ENCODE measurements at regions not wholly inside any gene's neighbourhood (a gene's known extent, or its start where the extent isn't known, plus 50 kb on each side); places are given as distances from the start of the nearest gene placed in this dataset.

DNA sequence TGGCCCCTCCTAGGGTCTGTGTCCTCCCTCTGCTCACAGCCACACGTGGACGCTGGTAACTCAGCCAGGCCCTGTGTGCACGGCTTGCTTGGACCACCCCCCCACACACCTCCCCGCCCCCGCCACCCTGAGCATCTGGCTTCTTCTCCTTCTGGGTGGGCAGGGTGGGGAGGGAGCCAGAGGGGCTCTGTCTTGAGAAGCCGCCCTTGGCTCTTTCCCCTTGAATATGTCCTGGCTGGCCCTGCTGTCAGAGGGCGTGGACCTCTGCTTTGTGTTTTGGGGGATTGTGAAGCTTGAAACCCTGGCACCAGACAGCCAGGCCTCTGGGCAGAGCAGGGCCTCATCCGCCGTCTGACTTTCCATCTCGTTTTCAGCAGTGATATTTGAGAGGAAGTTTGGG lies 72.1 kb downstream of the GLI2 start:
- Histone ChIP-seq H3K9me3 (ENCODE audit: control insufficient read depth in 3 of 3, low read length in 3 of 3) (no peaks in the 10 kb centered on the region), H3K4me1 (ENCODE audit: control insufficient read depth in 3 of 3, insufficient read depth in 3 of 3, low read length in 3 of 3) (peaks cover 5 to 11% (median 10%) of the 10 kb centered on the region in 3 donors), H3K4me3 (ENCODE audit: low read length in 3 of 3) (no peak overlapping the region), H3K27ac (ENCODE audit: low read depth, low read length) (no peak overlapping the region), H3K27me3 (ENCODE audit: control insufficient read depth in 3 of 3, insufficient read depth in 3 of 3, low read length in 3 of 3) (peaks cover 0 to 6% (median 3%) of the 10 kb centered on the region in 3 donors), H3K36me3 (ENCODE audit: control insufficient read depth in 3 of 3, insufficient read depth in 3 of 3, low read length in 3 of 3) (no peaks in the 10 kb centered on the region), H3K9ac (ENCODE audit: low read depth in 1 of 3, low read length in 3 of 3) (no peak overlapping the region)

DNA sequence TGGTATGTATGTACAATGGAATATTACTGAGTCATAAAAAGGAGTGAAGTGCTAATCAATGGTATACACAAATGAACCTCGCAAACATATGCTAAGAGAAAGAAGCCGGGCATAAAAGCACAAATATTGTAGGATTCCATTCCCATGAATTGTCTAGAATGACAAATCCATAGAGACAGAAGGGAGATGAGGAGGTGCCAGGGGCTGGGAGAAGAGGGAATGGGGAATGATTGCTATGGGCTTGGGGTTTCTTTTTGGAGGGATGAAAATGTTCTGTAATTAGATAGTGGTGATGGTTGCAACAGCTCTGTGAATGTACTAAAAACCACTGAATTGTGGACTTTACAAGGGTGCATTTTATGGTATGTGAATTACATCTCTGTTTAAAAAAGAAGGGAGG lies 73.5 kb downstream of the GLI2 start:
- Histone ChIP-seq H3K9me3 (ENCODE audit: control insufficient read depth in 3 of 3, low read length in 3 of 3) (no peaks in the 10 kb centered on the region), H3K4me1 (ENCODE audit: control insufficient read depth in 3 of 3, insufficient read depth in 3 of 3, low read length in 3 of 3) (peaks cover 4 to 8% (median 7%) of the 10 kb centered on the region in 3 donors), H3K36me3 (ENCODE audit: control insufficient read depth in 3 of 3, insufficient read depth in 3 of 3, low read length in 3 of 3) (no peaks in the 10 kb centered on the region), H3K4me3 (ENCODE audit: low read length in 3 of 3) (no peak overlapping the region), H3K9ac (ENCODE audit: low read depth in 1 of 3, low read length in 3 of 3) (no peak overlapping the region), H3K27me3 (ENCODE audit: control insufficient read depth in 3 of 3, insufficient read depth in 3 of 3, low read length in 3 of 3) (peaks cover 0 to 8% (median 0%) of the 10 kb centered on the region in 3 donors), H3K27ac (ENCODE audit: low read depth, low read length) (no peak overlapping the region)

DNA sequence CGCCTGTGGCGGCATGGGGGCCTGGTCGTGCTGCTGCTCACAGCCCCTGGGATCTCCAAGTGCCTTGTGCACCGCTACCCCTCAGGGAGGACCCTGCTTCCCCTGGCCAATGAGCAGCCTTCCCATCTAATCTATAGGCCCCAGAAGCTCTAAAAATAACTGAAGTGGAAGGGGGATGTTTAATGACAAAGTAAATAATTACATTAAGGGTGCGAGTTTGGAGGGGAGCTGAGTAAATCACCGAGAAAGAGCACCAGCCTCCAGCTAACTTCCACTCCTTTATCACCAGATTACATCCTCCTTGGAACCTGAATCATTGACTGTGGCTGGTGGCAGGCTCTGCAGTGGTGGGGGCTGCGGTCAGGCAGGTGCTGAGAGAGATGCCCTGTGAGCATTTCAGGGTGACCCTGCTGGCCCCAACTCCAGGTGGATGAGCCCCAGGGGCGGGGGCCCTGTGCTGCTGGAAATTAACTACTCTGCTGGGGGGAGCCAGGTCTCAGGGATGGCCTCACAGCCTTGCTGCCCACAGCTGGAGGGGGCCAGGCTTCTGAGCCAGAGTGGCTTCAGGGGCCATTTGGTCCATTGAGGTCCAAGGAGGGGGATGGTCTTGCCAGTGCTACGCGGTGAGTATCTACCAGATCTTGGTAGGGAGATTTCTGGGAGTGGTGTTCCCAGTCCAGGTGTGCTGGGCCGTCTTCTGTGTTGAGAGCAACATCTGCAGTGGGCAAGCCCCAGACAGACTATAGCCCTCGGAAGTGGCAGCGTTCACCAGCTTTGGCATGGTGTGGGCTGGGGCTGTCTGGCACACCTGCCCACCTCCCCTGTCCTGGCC lies 74.2 kb downstream of the GLI2 start:
- Histone ChIP-seq H3K27ac (ENCODE audit: low read depth, low read length) (no peak overlapping the region), H3K36me3 (ENCODE audit: control insufficient read depth in 3 of 3, insufficient read depth in 3 of 3, low read length in 3 of 3) (no peaks in the 10 kb centered on the region), H3K4me1 (ENCODE audit: control insufficient read depth in 3 of 3, insufficient read depth in 3 of 3, low read length in 3 of 3) (peaks cover 4 to 6% (median 6%) of the 10 kb centered on the region in 3 donors), H3K9ac (ENCODE audit: low read depth in 1 of 3, low read length in 3 of 3) (no peak overlapping the region), H3K27me3 (ENCODE audit: control insufficient read depth in 3 of 3, insufficient read depth in 3 of 3, low read length in 3 of 3) (peaks cover 0 to 6% (median 0%) of the 10 kb centered on the region in 3 donors), H3K4me3 (ENCODE audit: low read length in 3 of 3) (no peak overlapping the region), H3K9me3 (ENCODE audit: control insufficient read depth in 3 of 3, low read length in 3 of 3) (no peaks in the 10 kb centered on the region)

- H3K4me1 ChIP-seq (ENCODE audit: control insufficient read depth in 3 of 3, insufficient read depth in 3 of 3, low read length in 3 of 3) = peaks cover 0 to 5% (median 0%) of the 10 kb centered on the region in 3 donors
- H3K9ac ChIP-seq (ENCODE audit: low read depth in 1 of 3, low read length in 3 of 3) = no peak overlapping the region
- H3K27me3 ChIP-seq (ENCODE audit: control insufficient read depth in 3 of 3, insufficient read depth in 3 of 3, low read length in 3 of 3) = peaks cover 0 to 6% (median 0%) of the 10 kb centered on the region in 3 donors
- no peak overlapping the region for H3K4me3 ChIP-seq (ENCODE audit: low read length in 3 of 3)
- no peaks in the 10 kb centered on the region for H3K9me3 ChIP-seq (ENCODE audit: control insufficient read depth in 3 of 3, low read length in 3 of 3)
- no peak overlapping the region for H3K27ac ChIP-seq (ENCODE audit: low read depth, low read length)
- H3K36me3 ChIP-seq (ENCODE audit: control insufficient read depth in 3 of 3, insufficient read depth in 3 of 3, low read length in 3 of 3) = no peaks in the 10 kb centered on the region
Observed at GRCh38 chr2:120810639-120811038, 75.0 kb downstream of the GLI2 start.

- Histone ChIP-seq H3K27ac (ENCODE audit: low read depth, low read length) (no peak overlapping the region), H3K4me3 (ENCODE audit: low read length in 3 of 3) (no peak overlapping the region), H3K27me3 (ENCODE audit: control insufficient read depth in 3 of 3, insufficient read depth in 3 of 3, low read length in 3 of 3) (peaks cover 0 to 3% (median under 1%) of the 10 kb centered on the region in 3 donors), H3K9ac (ENCODE audit: low read depth in 1 of 3, low read length in 3 of 3) (no peak overlapping the region), H3K4me1 (ENCODE audit: control insufficient read depth in 3 of 3, insufficient read depth in 3 of 3, low read length in 3 of 3) (no peaks in the 10 kb centered on the region), H3K9me3 (ENCODE audit: control insufficient read depth in 3 of 3, low read length in 3 of 3) (no peaks in the 10 kb centered on the region), H3K36me3 (ENCODE audit: control insufficient read depth in 3 of 3, insufficient read depth in 3 of 3, low read length in 3 of 3) (no peaks in the 10 kb centered on the region)
Observed at GRCh38 chr2:120812866-120813265, 77.2 kb downstream of the GLI2 start.

GRCh38 chr2:120814352-120814751 lies 78.7 kb downstream of the GLI2 start:
- no peak overlapping the region for H3K4me3 ChIP-seq (ENCODE audit: low read length in 3 of 3)
- H3K27ac ChIP-seq (ENCODE audit: low read depth, low read length) = no peak overlapping the region
- H3K9me3 ChIP-seq (ENCODE audit: control insufficient read depth in 3 of 3, low read length in 3 of 3) = no peaks in the 10 kb centered on the region

DNA sequence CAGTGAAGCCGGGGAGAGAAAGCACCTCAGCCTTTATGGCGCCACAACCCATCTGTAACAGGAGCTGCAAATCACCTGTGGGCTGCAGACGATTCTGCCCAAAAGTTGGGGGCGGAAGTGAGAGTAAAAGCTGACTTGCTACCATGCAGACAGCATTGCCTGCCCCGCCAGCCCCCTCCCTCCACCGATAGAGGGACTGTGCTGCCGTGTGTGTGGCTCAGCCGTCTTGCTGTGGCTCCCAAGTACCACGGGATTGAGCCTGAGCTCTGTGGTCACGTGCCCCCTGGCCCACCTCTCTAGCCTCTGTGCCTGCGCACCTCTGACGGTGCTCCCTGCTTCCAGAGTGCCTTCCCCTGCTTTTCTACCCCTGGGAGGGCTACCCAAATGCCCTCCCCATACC lies 79.6 kb downstream of the GLI2 start:
- Histone ChIP-seq H3K4me3 (ENCODE audit: low read length in 3 of 3) (no peak overlapping the region), H3K4me1 (ENCODE audit: control insufficient read depth in 3 of 3, insufficient read depth in 3 of 3, low read length in 3 of 3) (no peaks in the 10 kb centered on the region), H3K9ac (ENCODE audit: low read depth in 1 of 3, low read length in 3 of 3) (no peak overlapping the region), H3K36me3 (ENCODE audit: control insufficient read depth in 3 of 3, insufficient read depth in 3 of 3, low read length in 3 of 3) (no peaks in the 10 kb centered on the region), H3K27ac (ENCODE audit: low read depth, low read length) (no peak overlapping the region), H3K9me3 (ENCODE audit: control insufficient read depth in 3 of 3, low read length in 3 of 3) (no peaks in the 10 kb centered on the region), H3K27me3 (ENCODE audit: control insufficient read depth in 3 of 3, insufficient read depth in 3 of 3, low read length in 3 of 3) (peaks cover under 1 to 10% (median 3%) of the 10 kb centered on the region in 3 donors)

More at GRCh38 chr2:120814352-120814751, 78.7 kb downstream of the GLI2 start:
- Histone ChIP-seq H3K9ac (ENCODE audit: low read depth in 1 of 3, low read length in 3 of 3) (no peak overlapping the region), H3K36me3 (ENCODE audit: control insufficient read depth in 3 of 3, insufficient read depth in 3 of 3, low read length in 3 of 3) (no peaks in the 10 kb centered on the region), H3K27me3 (ENCODE audit: control insufficient read depth in 3 of 3, insufficient read depth in 3 of 3, low read length in 3 of 3) (peaks cover 0 to 3% (median 3%) of the 10 kb centered on the region in 3 donors), H3K4me1 (ENCODE audit: control insufficient read depth in 3 of 3, insufficient read depth in 3 of 3, low read length in 3 of 3) (no peaks in the 10 kb centered on the region)

DNA sequence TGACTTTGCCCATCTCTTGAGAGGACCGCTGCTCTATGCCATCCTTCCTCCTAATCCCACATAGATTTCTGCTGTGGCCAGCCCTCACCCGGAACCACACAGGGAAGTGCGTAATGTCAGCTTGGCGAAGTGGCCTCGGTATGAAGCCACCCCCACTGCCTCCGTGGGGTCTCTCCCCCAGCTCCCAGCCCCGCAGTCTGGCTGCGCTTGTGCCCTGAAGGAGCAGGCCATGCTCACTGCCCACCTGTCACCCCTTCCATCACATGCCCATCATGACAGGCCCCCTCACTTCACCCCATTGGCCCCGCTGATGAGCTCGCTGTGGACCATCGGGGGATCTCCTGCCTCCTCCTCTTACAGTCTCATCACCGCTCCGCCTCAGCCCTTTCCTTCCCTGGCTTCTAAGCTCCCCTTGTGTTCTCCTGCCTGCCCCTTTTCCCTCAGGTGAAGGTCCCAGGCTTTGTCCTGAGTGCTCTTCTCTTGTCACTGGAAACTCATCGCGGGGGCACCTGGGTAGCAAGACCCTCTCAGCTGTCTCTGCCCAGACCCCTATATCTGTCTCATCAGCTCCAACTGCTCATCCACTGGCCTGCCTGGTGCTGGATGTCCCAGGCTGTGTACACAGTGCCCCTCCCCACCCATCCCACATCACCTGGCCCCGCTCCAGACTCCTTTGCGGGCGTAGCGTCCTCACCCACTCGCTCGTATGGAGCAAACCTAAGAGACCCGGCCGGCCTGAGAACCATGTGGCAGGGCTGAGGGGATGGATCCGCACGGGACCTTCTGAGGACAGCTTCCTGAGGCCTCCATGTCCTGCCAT lies 81.7 kb downstream of the GLI2 start:
- Histone ChIP-seq H3K4me3 (ENCODE audit: low read length in 3 of 3) (no peak overlapping the region), H3K36me3 (ENCODE audit: control insufficient read depth in 3 of 3, insufficient read depth in 3 of 3, low read length in 3 of 3) (no peaks in the 10 kb centered on the region), H3K27me3 (ENCODE audit: control insufficient read depth in 3 of 3, insufficient read depth in 3 of 3, low read length in 3 of 3) (peaks cover 4 to 10% (median 6%) of the 10 kb centered on the region in 3 donors), H3K9ac (ENCODE audit: low read depth in 1 of 3, low read length in 3 of 3) (no peak overlapping the region), H3K4me1 (ENCODE audit: control insufficient read depth in 3 of 3, insufficient read depth in 3 of 3, low read length in 3 of 3) (peaks cover 2 to 3% (median 2%) of the 10 kb centered on the region in 3 donors), H3K27ac (ENCODE audit: low read depth, low read length) (no peak overlapping the region), H3K9me3 (ENCODE audit: control insufficient read depth in 3 of 3, low read length in 3 of 3) (no peaks in the 10 kb centered on the region)

DNA sequence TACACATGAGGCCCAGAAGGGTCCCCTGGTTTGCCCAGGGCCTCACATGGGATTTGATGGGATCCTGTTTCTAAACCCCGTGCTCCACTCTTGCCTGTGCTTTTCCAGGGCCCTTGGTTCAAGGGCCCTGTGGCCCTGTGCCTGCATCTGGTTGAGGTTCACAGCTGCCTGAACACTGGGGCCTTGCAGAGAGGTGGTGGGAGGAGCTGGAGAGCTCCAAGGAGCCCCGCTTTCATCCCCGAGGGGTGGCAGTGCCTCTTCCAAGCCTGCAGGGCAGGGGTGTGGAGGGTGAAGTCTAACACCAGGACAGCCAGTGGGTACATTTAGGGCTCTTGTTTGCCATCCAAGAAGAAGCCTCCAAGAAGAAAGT lies 82.3 kb downstream of the GLI2 start:
- H3K9ac ChIP-seq (ENCODE audit: low read depth in 1 of 3, low read length in 3 of 3) = no peak overlapping the region
- no peak overlapping the region for H3K4me3 ChIP-seq (ENCODE audit: low read length in 3 of 3)
- no peaks in the 10 kb centered on the region for H3K9me3 ChIP-seq (ENCODE audit: control insufficient read depth in 3 of 3, low read length in 3 of 3)
- H3K27ac ChIP-seq (ENCODE audit: low read depth, low read length) = no peak overlapping the region
- H3K36me3 ChIP-seq (ENCODE audit: control insufficient read depth in 3 of 3, insufficient read depth in 3 of 3, low read length in 3 of 3) = no peaks in the 10 kb centered on the region
- H3K4me1 ChIP-seq (ENCODE audit: control insufficient read depth in 3 of 3, insufficient read depth in 3 of 3, low read length in 3 of 3) = peaks cover 2 to 3% (median 2%) of the 10 kb centered on the region in 3 donors
- peaks cover 4 to 10% (median 6%) of the 10 kb centered on the region in 3 donors for H3K27me3 ChIP-seq (ENCODE audit: control insufficient read depth in 3 of 3, insufficient read depth in 3 of 3, low read length in 3 of 3)

DNA sequence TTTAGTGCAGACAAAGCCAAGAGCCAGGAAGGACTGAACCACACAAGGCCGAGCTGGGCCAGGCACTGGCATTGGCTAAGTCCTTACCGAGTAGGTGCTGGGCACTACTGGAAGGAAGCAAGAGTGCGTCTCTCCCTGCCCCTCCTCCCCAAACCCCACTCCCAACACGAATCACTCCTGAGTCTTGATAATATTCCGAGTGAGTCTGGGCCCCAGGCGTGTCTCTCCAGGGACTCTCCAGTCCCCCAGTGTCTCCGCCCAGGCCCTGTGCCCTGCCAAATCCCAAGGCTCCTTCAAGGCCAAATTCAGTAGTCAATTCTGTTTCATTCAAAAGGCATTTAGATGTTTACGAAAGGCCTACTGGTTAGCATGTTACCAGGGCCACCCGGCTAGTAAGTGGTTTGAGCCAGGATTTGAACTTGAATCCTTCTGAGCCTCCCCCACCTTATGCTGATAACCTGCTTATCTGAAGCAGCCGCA lies 82.8 kb downstream of the GLI2 start:
- Histone ChIP-seq H3K36me3 (ENCODE audit: control insufficient read depth in 3 of 3, insufficient read depth in 3 of 3, low read length in 3 of 3) (no peaks in the 10 kb centered on the region), H3K9ac (ENCODE audit: low read depth in 1 of 3, low read length in 3 of 3) (no peak overlapping the region), H3K4me3 (ENCODE audit: low read length in 3 of 3) (no peak overlapping the region), H3K4me1 (ENCODE audit: control insufficient read depth in 3 of 3, insufficient read depth in 3 of 3, low read length in 3 of 3) (peaks cover 2 to 3% (median 2%) of the 10 kb centered on the region in 3 donors), H3K9me3 (ENCODE audit: control insufficient read depth in 3 of 3, low read length in 3 of 3) (no peaks in the 10 kb centered on the region), H3K27ac (ENCODE audit: low read depth, low read length) (no peak overlapping the region), H3K27me3 (ENCODE audit: control insufficient read depth in 3 of 3, insufficient read depth in 3 of 3, low read length in 3 of 3) (peaks cover 3 to 10% (median 4%) of the 10 kb centered on the region in 3 donors)

Data from skeletal muscle tissue (tissue), 3 donors.